T-cell (primary cell): ENCODE measurements at regions not wholly inside any gene's neighbourhood (a gene's known extent, or its start where the extent isn't known, plus 50 kb on each side); places are given as distances from the start of the nearest gene placed in this dataset.

Source experiments
- ATAC-seq, 4 experiments: fragments of 200-7000 bp in 3 of 4; fragments of 150-1000 bp in 1 of 4; cut with Tn5 transposase; replicated peaks in 1 of 4; 1 replicate in 3 of 4; 2 replicates in 1 of 4; pipeline ENCODE4 v1.10.0; 2021; ENCODE audit warnings: moderate library complexity in 3 of 4, mild to moderate bottlenecking in 2 of 4, moderate number of reproducible peaks in 1 of 4
- CTCF ChIA-PET, 2 donors: fragments of 300-600 bp; sonication (Branson Sonifier 250); formaldehyde crosslinking; loops; one replicate each; lab custom pipeline; 2022; ENCODE audit warnings: antibody characterized with exemption in 2 of 2; lab: Charles Lee
- POLR2A ChIA-PET, 2 donors: fragments of 300-600 bp; sonication (Branson Sonifier 250); formaldehyde crosslinking; loops; one replicate each; lab custom pipeline; 2022; ENCODE audit warnings: antibody characterized with exemption in 2 of 2; lab: Charles Lee
- DNase-seq, 35 experiments: peaks; one replicate each; pipeline versions ENCODE4 v3.0.0 to v3.0.0-alpha.2; 2013 to 2023
- H3K27ac ChIP-seq: one replicate; pipeline ENCODE4 v1.5.1; 2013; ENCODE audit warnings: low read length
- H3K27me3 ChIP-seq, 2 experiments: replicated peaks in 1 of 2; 1 replicate in 1 of 2; 2 replicates in 1 of 2; pipeline versions ENCODE4 v1.6.1 to v1.7.0; 2013; ENCODE audit warnings: low read length in 1 of 2, mixed read lengths in 1 of 2; ENCODE audit not compliant: control insufficient read depth in 2 of 2, insufficient read depth in 2 of 2; ENCODE audit errors: extremely low read depth in 1 of 2
- H3K36me3 ChIP-seq, 2 donors: 1 replicate in 1 of 2; 2 replicates in 1 of 2; pipeline versions ENCODE4 v1.6.1 to v1.7.0; 2013; ENCODE audit warnings: low read length in 1 of 2; ENCODE audit not compliant: control insufficient read depth in 2 of 2, insufficient read depth in 1 of 2; ENCODE audit errors: extremely low read depth in 1 of 2
- H3K4me1 ChIP-seq, 2 experiments: 1 replicate in 1 of 2; 2 replicates in 1 of 2; pipeline versions ENCODE4 v1.6.1 to v1.7.0; 2013; ENCODE audit warnings: low read length in 2 of 2, mixed read lengths in 1 of 2; ENCODE audit not compliant: insufficient read depth in 2 of 2, control insufficient read depth in 1 of 2; ENCODE audit errors: extremely low read depth in 1 of 2
- H3K4me3 ChIP-seq, 2 donors: 1 replicate in 1 of 2; 2 replicates in 1 of 2; pipeline versions ENCODE4 v1.5.1 to v1.7.0; 2013; ENCODE audit warnings: mild to moderate bottlenecking in 2 of 2, low read length in 1 of 2, moderate library complexity in 1 of 2; ENCODE audit not compliant: control insufficient read depth in 1 of 2; ENCODE audit errors: extremely low read depth in 1 of 2
- H3K9me3 ChIP-seq: 2 replicates; pipeline ENCODE4 v1.7.0; 2013
- H3K27ac Mint-ChIP-seq, 2 donors: one replicate each; pipeline ENCODE4 v1.8.0; 2020 to 2021; ENCODE audit warnings: mild to moderate bottlenecking in 2 of 2, mixed read lengths in 2 of 2
- H3K27me3 Mint-ChIP-seq, 2 donors: one replicate each; pipeline ENCODE4 v1.8.0; 2021 to 2022; ENCODE audit warnings: mixed read lengths in 2 of 2
- H3K36me3 Mint-ChIP-seq: one replicate; pipeline ENCODE4 v1.8.0; 2021; ENCODE audit warnings: mixed read lengths
- H3K4me1 Mint-ChIP-seq, 3 donors: one replicate each; pipeline ENCODE4 v1.8.0; 2020 to 2022; ENCODE audit warnings: mixed read lengths in 3 of 3, mild to moderate bottlenecking in 1 of 3
- H3K4me3 Mint-ChIP-seq, 3 donors: one replicate each; pipeline ENCODE4 v1.8.0; 2020 to 2022; ENCODE audit warnings: mild to moderate bottlenecking in 3 of 3, mixed read lengths in 3 of 3, moderate library complexity in 3 of 3
- H3K9me3 Mint-ChIP-seq, 3 donors: one replicate each; pipeline ENCODE4 v1.8.0; 2020 to 2022; ENCODE audit warnings: mixed read lengths in 3 of 3
- WGBS: methylation state at CpG from one replicate; pipeline ENCODE4 v1.1.5; 2013; ENCODE audit warnings: missing lambda C conversion rate; ENCODE audit not compliant: insufficient coverage; 5-methylcytosine and 5-hydroxymethylcytosine counted together

DNA sequence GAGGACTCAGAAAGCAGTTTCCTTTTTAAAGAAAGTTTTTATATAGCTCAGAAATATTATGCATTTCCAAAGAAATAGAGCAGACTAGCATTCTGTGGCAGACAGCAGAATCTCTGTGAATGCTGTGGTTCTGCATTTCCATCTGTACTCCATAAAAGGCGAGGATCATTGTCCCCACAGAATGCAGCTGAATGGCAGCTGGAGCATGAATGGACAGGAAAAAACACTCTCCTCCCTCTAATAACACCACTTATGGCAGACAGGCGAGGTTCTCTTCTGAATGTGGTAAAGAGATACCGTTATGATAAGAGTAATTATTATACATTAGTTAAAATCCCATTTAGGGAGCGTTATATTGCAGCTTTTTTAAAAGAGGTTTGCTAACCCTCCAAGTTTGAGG is 81.4 kb upstream of the WLS start:
- WGBS: no CpG with 5 or more reads among the region's 4 CpGs
- DNase-seq (no peak), ATAC-seq (no peak)
- Histone ChIP-seq H3K36me3 (no peaks in the 10 kb centered on the region), H3K4me3 (no peak overlapping the region), H3K9me3 (no peaks in the 10 kb centered on the region), H3K27me3 (no peaks in the 10 kb centered on the region), H3K4me1 (no peaks in the 10 kb centered on the region), H3K27ac (no peak overlapping the region)
- H3K36me3 Mint-ChIP-seq: no peaks in the 10 kb centered on the region
- no peak overlapping the region for H3K27ac Mint-ChIP-seq
- H3K27me3 Mint-ChIP-seq: peaks cover 2 to 4% of the 10 kb centered on the region in 2 donors
- H3K4me3 Mint-ChIP-seq: no peak overlapping the region
- POLR2A ChIA-PET: no interaction called here
- H3K4me1 Mint-ChIP-seq: no peaks in the 10 kb centered on the region
- H3K9me3 Mint-ChIP-seq: peaks cover 0 to 4% (median 2%) of the 10 kb centered on the region in 3 donors
- CTCF ChIA-PET: no interaction called here

DNA sequence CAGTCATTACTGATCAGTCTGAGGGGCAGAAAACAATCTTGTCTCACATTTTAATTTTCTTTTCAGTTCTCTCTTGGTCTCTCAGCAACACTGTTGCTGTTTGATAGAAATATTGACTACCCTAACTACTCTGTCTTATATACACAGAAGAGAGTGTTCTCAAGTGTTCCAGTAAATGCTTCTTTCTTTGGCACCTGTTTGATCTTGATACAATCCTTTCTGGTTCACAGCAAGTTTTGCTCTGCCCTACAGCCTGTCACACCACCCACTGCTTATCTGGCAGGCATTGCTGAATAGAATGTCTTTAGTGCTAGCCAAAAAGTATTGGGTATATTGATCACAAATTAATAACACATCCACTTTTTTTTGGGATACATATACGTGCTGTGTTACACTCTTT is 75.7 kb upstream of the WLS start:
- no peak overlapping the region for H3K4me3 Mint-ChIP-seq
- ATAC-seq: no peak
- CTCF ChIA-PET: no interaction called here
- DNase-seq: no peak
- POLR2A ChIA-PET: no interaction called here
- no peaks in the 10 kb centered on the region for H3K4me1 Mint-ChIP-seq
- H3K27ac Mint-ChIP-seq: no peak overlapping the region
- no peak overlapping the region for H3K27ac ChIP-seq
- no peaks in the 10 kb centered on the region for H3K27me3 ChIP-seq
- H3K9me3 Mint-ChIP-seq: no peaks in the 10 kb centered on the region
- peaks cover 2 to 4% of the 10 kb centered on the region in 2 donors for H3K27me3 Mint-ChIP-seq
- WGBS: no CpG with 5 or more reads among the region's 1 CpG
- H3K36me3 Mint-ChIP-seq: no peaks in the 10 kb centered on the region
- no peak overlapping the region for H3K4me3 ChIP-seq
- H3K4me1 ChIP-seq: no peaks in the 10 kb centered on the region
- H3K36me3 ChIP-seq: no peaks in the 10 kb centered on the region
- H3K9me3 ChIP-seq: no peaks in the 10 kb centered on the region

DNA sequence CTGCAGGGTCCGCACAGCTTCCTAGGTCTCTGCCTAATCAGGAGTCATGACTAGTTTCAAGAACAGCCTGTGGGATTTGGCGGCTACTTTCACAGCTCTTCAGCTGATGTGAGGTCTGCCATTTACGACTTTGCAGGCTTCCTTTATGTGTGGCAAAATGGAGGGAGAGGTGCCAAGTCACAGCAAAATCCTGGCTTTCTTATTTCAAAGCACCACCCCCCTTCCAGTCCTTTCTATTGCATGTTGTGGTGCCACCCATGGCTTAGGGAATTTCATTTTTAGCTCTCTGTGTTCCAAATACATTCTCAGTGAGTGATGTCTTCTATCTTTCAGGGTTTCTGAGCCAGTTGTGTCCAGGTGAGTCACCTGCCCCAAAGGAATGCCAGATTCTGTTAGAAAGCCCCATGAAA is 75.1 kb upstream of the WLS start:
- H3K4me1 Mint-ChIP-seq: no peaks in the 10 kb centered on the region
- CTCF ChIA-PET: no interaction called here
- H3K36me3 ChIP-seq: no peaks in the 10 kb centered on the region
- no peak overlapping the region for H3K4me3 ChIP-seq
- no peak overlapping the region for H3K4me3 Mint-ChIP-seq
- peaks cover 2 to 4% of the 10 kb centered on the region in 2 donors for H3K27me3 Mint-ChIP-seq
- no peak overlapping the region for H3K27ac Mint-ChIP-seq
- H3K27ac ChIP-seq: no peak overlapping the region
- no CpG with 5 or more reads among the region's 3 CpGs for WGBS
- POLR2A ChIA-PET: no interaction called here
- no peaks in the 10 kb centered on the region for H3K36me3 Mint-ChIP-seq
- no peaks in the 10 kb centered on the region for H3K9me3 Mint-ChIP-seq
- H3K9me3 ChIP-seq: no peaks in the 10 kb centered on the region
- ATAC-seq (no peak), DNase-seq (no peak)
- no peaks in the 10 kb centered on the region for H3K4me1 ChIP-seq
- no peaks in the 10 kb centered on the region for H3K27me3 ChIP-seq

DNA sequence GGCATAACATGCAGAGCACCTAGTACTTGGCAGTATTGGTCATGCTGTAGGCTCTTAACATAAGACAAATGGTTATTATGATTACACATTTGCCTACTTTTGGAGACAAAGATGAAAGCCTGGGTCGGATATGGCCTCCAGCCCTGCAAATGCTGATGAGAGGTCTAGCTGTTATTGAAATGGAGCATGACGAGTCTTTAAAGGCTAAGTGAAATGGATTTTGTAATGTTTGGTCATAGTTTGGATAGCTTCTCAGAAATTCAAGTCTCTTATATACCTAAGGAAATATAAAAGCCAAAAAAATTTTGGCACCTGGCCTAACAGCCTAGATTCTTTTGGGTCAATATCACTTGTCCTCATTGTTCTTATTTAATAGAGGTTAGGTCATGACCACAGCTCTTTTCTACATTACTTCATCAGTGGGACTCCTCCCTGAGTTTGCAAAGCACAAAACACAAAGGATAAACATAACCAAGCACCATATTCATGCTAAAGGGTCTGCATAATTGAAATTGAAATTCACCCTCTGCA is 69.2 kb upstream of the WLS start:
- ChIA-PET CTCF (interaction anchor here in 1 of 2 donors (0.9 kb wide), 1 partner anchor 123 kb away, joined by 3 read pairs; no protein-coding TSS in a partner anchor), POLR2A (no interaction called here)
- H3K27ac Mint-ChIP-seq: no peak overlapping the region
- no peaks in the 10 kb centered on the region for H3K36me3 ChIP-seq
- H3K27me3 ChIP-seq: no peaks in the 10 kb centered on the region
- H3K36me3 Mint-ChIP-seq: no peaks in the 10 kb centered on the region
- peaks cover 0 to 4% of the 10 kb centered on the region in 2 donors for H3K27me3 Mint-ChIP-seq
- no CpG with 5 or more reads among the region's 2 CpGs for WGBS
- H3K9me3 ChIP-seq: no peaks in the 10 kb centered on the region
- H3K4me1 ChIP-seq: no peaks in the 10 kb centered on the region
- no peak for DNase-seq
- no peaks in the 10 kb centered on the region for H3K9me3 Mint-ChIP-seq
- H3K4me1 Mint-ChIP-seq: no peaks in the 10 kb centered on the region
- no peak overlapping the region for H3K4me3 ChIP-seq
- H3K27ac ChIP-seq: no peak overlapping the region
- H3K4me3 Mint-ChIP-seq: no peak overlapping the region
- ATAC-seq: no peak

DNA sequence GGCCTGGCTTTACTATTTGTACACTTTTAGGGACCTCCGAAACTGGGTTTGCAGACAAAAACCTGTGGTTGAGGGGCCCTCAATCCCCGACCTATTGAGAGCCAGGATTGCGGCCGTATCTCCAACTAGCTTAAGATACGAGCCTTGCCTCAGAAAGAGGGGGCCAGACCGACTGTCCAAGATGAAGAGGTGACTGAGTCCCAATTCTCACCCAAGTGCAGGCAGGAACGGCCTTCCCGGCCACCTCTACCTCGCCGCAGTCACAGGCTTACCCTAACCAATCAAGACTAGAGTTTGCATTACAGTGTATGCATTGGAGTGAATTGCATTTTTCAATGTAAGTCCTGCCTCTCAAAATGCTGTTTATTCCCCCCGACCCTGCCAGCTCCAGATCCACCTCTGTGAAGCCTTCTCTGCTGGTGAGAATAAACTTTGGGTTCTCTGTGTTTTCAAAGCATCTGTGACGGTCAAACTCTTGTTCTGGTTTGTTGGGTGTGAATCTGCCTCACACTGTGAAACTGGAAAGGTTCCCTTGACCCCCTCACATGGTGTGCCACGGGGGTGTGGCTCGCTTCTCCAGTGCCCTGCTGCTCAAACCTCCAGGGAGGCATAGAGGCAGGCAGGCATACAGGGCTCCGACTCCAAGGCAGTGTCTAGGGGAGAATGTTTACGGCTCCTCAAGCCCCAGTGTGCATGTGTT is 62.2 kb upstream of the WLS start:
- 72% methylated on average over 9 of the region's 16 CpGs for WGBS
- Histone ChIP-seq H3K4me1 (no peaks in the 10 kb centered on the region), H3K27ac (no peak overlapping the region), H3K36me3 (no peaks in the 10 kb centered on the region), H3K27me3 (peaks cover 0 to 3% of the 10 kb centered on the region in 2 experiments), H3K9me3 (no peaks in the 10 kb centered on the region), H3K4me3 (no peak overlapping the region)
- H3K4me3 Mint-ChIP-seq: no peak overlapping the region
- H3K9me3 Mint-ChIP-seq: peaks cover 0 to 7% (median 0%) of the 10 kb centered on the region in 3 donors
- ChIA-PET POLR2A (no interaction called here), CTCF (no interaction called here)
- H3K27me3 Mint-ChIP-seq: peaks cover 0 to 10% of the 10 kb centered on the region in 2 donors
- DNase-seq (no peak), ATAC-seq (no peak)
- H3K36me3 Mint-ChIP-seq: no peaks in the 10 kb centered on the region
- H3K27ac Mint-ChIP-seq: no peak overlapping the region
- H3K4me1 Mint-ChIP-seq: no peaks in the 10 kb centered on the region

DNA sequence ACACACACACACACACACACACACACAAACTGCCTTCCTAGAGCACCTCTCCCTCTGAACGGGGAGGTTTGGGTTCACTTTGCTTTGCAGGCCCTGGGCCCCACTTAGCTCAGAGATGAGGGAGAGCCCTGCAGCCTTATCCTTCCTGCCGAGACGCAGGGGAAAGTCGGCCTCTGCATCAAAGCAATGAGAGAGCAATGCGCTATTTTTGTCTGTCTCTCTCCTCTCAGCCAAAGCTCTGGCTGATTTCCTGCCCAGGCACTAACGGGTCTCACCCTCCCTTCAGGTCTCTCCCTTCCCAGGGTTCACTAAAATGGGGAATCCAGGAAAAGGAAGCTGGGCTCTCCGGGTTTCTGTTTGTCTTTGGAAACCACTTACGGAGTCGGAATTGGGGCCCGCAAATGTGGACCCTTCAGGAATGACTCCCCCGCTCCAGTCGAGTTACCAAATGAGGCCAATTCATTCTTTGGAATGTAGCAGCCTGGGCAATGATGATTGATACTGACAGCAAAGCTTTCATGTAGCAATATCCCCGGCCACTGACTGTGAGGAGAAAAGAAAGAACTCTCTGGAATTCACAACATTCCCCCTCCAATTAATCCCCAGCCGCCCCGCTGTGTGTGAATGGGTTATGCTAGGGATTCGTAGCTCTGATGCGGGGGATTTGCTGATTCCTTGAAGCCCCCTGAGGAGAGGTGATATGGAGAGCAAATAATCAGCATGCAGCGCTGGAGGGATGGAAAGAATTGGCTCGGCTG is 61.5 kb upstream of the WLS start:
- ATAC-seq (no peak), DNase-seq (no peak)
- Mint-ChIP-seq H3K27me3 (peaks cover 0 to 10% of the 10 kb centered on the region in 2 donors), H3K4me1 (no peaks in the 10 kb centered on the region), H3K27ac (no peak overlapping the region), H3K36me3 (no peaks in the 10 kb centered on the region), H3K9me3 (peaks cover 0 to 7% (median 0%) of the 10 kb centered on the region in 3 donors), H3K4me3 (no peak overlapping the region)
- POLR2A ChIA-PET: no interaction called here
- Histone ChIP-seq H3K27me3 (peaks cover 0 to 3% of the 10 kb centered on the region in 2 experiments), H3K4me3 (no peak overlapping the region), H3K4me1 (no peaks in the 10 kb centered on the region), H3K9me3 (no peaks in the 10 kb centered on the region), H3K36me3 (no peaks in the 10 kb centered on the region), H3K27ac (no peak overlapping the region)
- 57% methylated on average over 10 of the region's 19 CpGs for WGBS
- CTCF ChIA-PET: no interaction called here
